Activated CD8-positive, alpha-beta T cell treated with anti-CD3 and anti-CD28 coated beads for 36 hours (primary cell): ENCODE measurements at regions not wholly inside any gene's neighbourhood (a gene's known extent, or its start where the extent isn't known, plus 50 kb on each side); places are given as distances from the start of the nearest gene placed in this dataset.
"Not testable (repeated sequence)": the region's sequence is repeated elsewhere in the genome, so short reads cannot be mapped to it uniquely, and the experiment has no call there.

Experiments used
- ATAC-seq: fragments of 200-7000 bp; cut with Tn5 transposase; one replicate; pipeline ENCODE4 v1.10.0; 2021; ENCODE audit warnings: mild to moderate bottlenecking, moderate library complexity
- CTCF ChIA-PET: fragments of 350-600 bp; sonication (Branson Sonifier 250); formaldehyde crosslinking; loops from one replicate; lab custom pipeline; 2021; ENCODE audit warnings: antibody characterized with exemption; lab: Charles Lee
- POLR2A ChIA-PET: fragments of 350-600 bp; sonication (Branson Sonifier 250); formaldehyde crosslinking; loops from one replicate; lab custom pipeline; 2021; ENCODE audit warnings: antibody characterized with exemption; lab: Charles Lee
- DNase-seq: peaks from one replicate; pipeline ENCODE4 v3.0.0-alpha.2; 2020
- H3K27ac Mint-ChIP-seq: one replicate; pipeline ENCODE4 v1.8.0; 2021; ENCODE audit warnings: mild to moderate bottlenecking, mixed read lengths
- H3K27me3 Mint-ChIP-seq: one replicate; pipeline ENCODE4 v1.8.0; 2021; ENCODE audit warnings: mixed read lengths
- H3K36me3 Mint-ChIP-seq: one replicate; pipeline ENCODE4 v1.8.0; 2021; ENCODE audit warnings: low read depth, mixed read lengths
- H3K4me1 Mint-ChIP-seq: one replicate; pipeline ENCODE4 v1.8.0; 2021; ENCODE audit warnings: low read depth, mixed read lengths
- H3K4me3 Mint-ChIP-seq: one replicate; pipeline ENCODE4 v1.8.0; 2021; ENCODE audit warnings: mild to moderate bottlenecking, moderate library complexity, mixed read lengths
- H3K9me3 Mint-ChIP-seq: one replicate; pipeline ENCODE4 v1.8.0; 2021; ENCODE audit warnings: mixed read lengths
- CTCF ChIP-seq: fragments of 200-600 bp; IDR thresholded peaks from one replicate; pipeline ENCODE4 v1.8.0; 2022; ENCODE audit warnings: antibody characterized with exemption, mild to moderate bottlenecking
- intact Hi-C: fragments of 100-400 bp; cut with micrococcal nuclease; formaldehyde crosslinking; loops from one replicate; pipeline ENCODE4 v1.10.0; 2022

- ChIA-PET POLR2A (no interaction called here), CTCF (no interaction called here)
- H3K27ac Mint-ChIP-seq = no peak overlapping the region
- ATAC-seq = no peak
- H3K27me3 Mint-ChIP-seq = no peaks in the 10 kb centered on the region
- no peak overlapping the region for H3K4me3 Mint-ChIP-seq
- no peak for DNase-seq
- TF ChIP-seq CTCF = no peak
- peaks cover 12% of the 10 kb centered on the region for H3K9me3 Mint-ChIP-seq
- intact Hi-C loops = no loop called here
- no peaks in the 10 kb centered on the region for H3K4me1 Mint-ChIP-seq
- peaks cover 7% of the 10 kb centered on the region for H3K36me3 Mint-ChIP-seq
Measured at GRCh38 chr18:10604182-10604581, 78.4 kb downstream of the NAPG start.

- intact Hi-C loops = not testable (repeated sequence)
Measured at GRCh38 chr18:10606881-10607280, 81.1 kb downstream of the NAPG start.

GRCh38 chr18:10607332-10608248 is 81.8 kb downstream of the NAPG start:
- H3K27ac Mint-ChIP-seq, H3K36me3 Mint-ChIP-seq, ATAC-seq, H3K27me3 Mint-ChIP-seq, DNase-seq, intact Hi-C loops, H3K4me3 Mint-ChIP-seq, POLR2A ChIA-PET, H3K4me1 Mint-ChIP-seq, CTCF ChIA-PET: not testable (repeated sequence)
- peaks cover 11% of the 10 kb centered on the region for H3K9me3 Mint-ChIP-seq

More at GRCh38 chr18:10606881-10607280, 81.1 kb downstream of the NAPG start:
- H3K4me1 Mint-ChIP-seq, CTCF ChIA-PET, H3K27ac Mint-ChIP-seq, H3K27me3 Mint-ChIP-seq, POLR2A ChIA-PET, DNase-seq, H3K36me3 Mint-ChIP-seq, ATAC-seq, H3K4me3 Mint-ChIP-seq: not testable (repeated sequence)
- peaks cover 12% of the 10 kb centered on the region for H3K9me3 Mint-ChIP-seq

- CTCF ChIA-PET, POLR2A ChIA-PET, intact Hi-C loops: not testable (repeated sequence)
Measured at GRCh38 chr18:10608450-10608849, 82.6 kb downstream of the NAPG start.

GRCh38 chr18:10609046-10609445 is 83.2 kb downstream of the NAPG start:
- intact Hi-C loops, H3K4me1 Mint-ChIP-seq, H3K27me3 Mint-ChIP-seq, H3K9me3 Mint-ChIP-seq, ATAC-seq, DNase-seq, CTCF ChIA-PET, H3K27ac Mint-ChIP-seq, H3K4me3 Mint-ChIP-seq, H3K36me3 Mint-ChIP-seq, POLR2A ChIA-PET: not testable (repeated sequence)

More at GRCh38 chr18:10608450-10608849, 82.6 kb downstream of the NAPG start:
- not testable (repeated sequence) for H3K4me1 Mint-ChIP-seq, H3K27me3 Mint-ChIP-seq, H3K27ac Mint-ChIP-seq, DNase-seq, ATAC-seq, H3K9me3 Mint-ChIP-seq, H3K4me3 Mint-ChIP-seq, H3K36me3 Mint-ChIP-seq

GRCh38 chr18:10613226-10613625 is 87.4 kb downstream of the NAPG start:
- ATAC-seq, CTCF ChIA-PET, H3K4me3 Mint-ChIP-seq, intact Hi-C loops, H3K27me3 Mint-ChIP-seq, H3K9me3 Mint-ChIP-seq, H3K27ac Mint-ChIP-seq, H3K4me1 Mint-ChIP-seq, H3K36me3 Mint-ChIP-seq, POLR2A ChIA-PET: not testable (repeated sequence)
- DNase-seq = peak; percentile 3

- H3K4me1 Mint-ChIP-seq, POLR2A ChIA-PET, H3K4me3 Mint-ChIP-seq, ATAC-seq, DNase-seq, intact Hi-C loops, H3K36me3 Mint-ChIP-seq, CTCF ChIA-PET, H3K27ac Mint-ChIP-seq, H3K27me3 Mint-ChIP-seq, H3K9me3 Mint-ChIP-seq: not testable (repeated sequence)
Measured at GRCh38 chr18:10616714-10617113, 90.9 kb downstream of the NAPG start.

- DNase-seq, H3K36me3 Mint-ChIP-seq, CTCF ChIA-PET, POLR2A ChIA-PET, H3K4me3 Mint-ChIP-seq, ATAC-seq, H3K27me3 Mint-ChIP-seq, H3K9me3 Mint-ChIP-seq, intact Hi-C loops, H3K4me1 Mint-ChIP-seq, H3K27ac Mint-ChIP-seq: not testable (repeated sequence)
Measured at GRCh38 chr18:10618797-10619196, 93.0 kb downstream of the NAPG start.

GRCh38 chr18:10619280-10619679 is 93.5 kb downstream of the NAPG start:
- H3K27me3 Mint-ChIP-seq, H3K4me3 Mint-ChIP-seq, H3K9me3 Mint-ChIP-seq, ATAC-seq, H3K36me3 Mint-ChIP-seq, POLR2A ChIA-PET, H3K27ac Mint-ChIP-seq, H3K4me1 Mint-ChIP-seq, DNase-seq, intact Hi-C loops, CTCF ChIA-PET: not testable (repeated sequence)

GRCh38 chr18:10619833-10620232 is 94.0 kb downstream of the NAPG start:
- H3K27ac Mint-ChIP-seq, DNase-seq, H3K4me3 Mint-ChIP-seq, H3K4me1 Mint-ChIP-seq, H3K27me3 Mint-ChIP-seq, intact Hi-C loops, ATAC-seq, CTCF ChIA-PET, POLR2A ChIA-PET, H3K9me3 Mint-ChIP-seq, H3K36me3 Mint-ChIP-seq: not testable (repeated sequence)
